ENCODE measurements at regions not wholly inside any gene's neighbourhood (a gene's known extent, or its start where the extent isn't known, plus 50 kb on each side); places are given as distances from the start of the nearest gene placed in this dataset.

DNA sequence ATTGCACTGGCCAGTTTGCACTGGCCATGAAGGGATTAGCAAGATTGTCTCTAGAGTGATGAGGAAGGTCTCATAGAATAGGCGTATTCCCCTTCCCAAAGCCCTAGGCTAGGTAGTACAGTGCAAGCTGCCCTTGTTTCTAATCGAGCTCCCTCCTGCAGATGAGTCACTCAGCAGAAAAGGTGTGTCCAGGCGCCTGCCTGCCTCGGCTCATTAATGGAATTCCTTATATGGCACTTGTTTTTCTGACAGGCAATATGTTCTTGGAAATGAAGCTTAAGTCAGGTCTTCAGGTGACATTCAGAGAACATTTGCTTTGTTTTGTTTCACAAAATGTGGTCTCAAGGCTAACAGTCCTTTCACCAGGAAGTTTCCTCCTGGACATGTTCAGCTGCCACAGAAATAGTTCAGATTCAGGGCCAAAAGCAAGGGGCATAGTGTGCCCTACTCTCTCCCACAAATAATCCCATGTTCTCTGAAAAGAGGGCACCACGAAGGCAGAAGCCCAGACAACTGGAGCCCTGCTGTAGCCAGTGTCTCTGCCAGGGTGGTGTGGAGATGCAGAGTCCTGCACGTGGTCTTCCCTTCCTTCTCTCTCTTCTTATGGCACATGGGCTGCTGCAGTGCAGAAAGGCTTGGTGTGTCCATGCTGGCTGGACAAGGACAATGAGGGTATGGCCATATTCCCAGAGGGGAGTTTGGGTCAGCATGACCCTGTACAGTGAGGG, 281.1 kb upstream of the MAP3K1 start:
- no peaks in the 10 kb centered on the region for H3K36me3 ChIP-seq
- ATAC-seq = peak in 3 of 4 donors; percentile 69 to 92 (median 85)
- peak overlapping the region in 2 of 4 donors; percentile 41 to 48 for H3K27ac ChIP-seq
- 75 to 79% methylated on average over 6 of the region's 6 CpGs for WGBS, 2 donors
- TF ChIP-seq, protein P1, sequence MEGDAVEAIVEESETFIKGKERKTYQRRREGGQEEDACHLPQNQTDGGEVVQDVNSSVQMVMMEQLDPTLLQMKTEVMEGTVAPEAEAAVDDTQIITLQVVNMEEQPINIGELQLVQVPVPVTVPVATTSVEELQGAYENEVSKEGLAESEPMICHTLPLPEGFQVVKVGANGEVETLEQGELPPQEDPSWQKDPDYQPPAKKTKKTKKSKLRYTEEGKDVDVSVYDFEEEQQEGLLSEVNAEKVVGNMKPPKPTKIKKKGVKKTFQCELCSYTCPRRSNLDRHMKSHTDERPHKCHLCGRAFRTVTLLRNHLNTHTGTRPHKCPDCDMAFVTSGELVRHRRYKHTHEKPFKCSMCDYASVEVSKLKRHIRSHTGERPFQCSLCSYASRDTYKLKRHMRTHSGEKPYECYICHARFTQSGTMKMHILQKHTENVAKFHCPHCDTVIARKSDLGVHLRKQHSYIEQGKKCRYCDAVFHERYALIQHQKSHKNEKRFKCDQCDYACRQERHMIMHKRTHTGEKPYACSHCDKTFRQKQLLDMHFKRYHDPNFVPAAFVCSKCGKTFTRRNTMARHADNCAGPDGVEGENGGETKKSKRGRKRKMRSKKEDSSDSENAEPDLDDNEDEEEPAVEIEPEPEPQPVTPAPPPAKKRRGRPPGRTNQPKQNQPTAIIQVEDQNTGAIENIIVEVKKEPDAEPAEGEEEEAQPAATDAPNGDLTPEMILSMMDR (IDR thresholded peaks at IDR 0.05) = no peak
- no peak for FAIRE-seq
- H3K4me1 ChIP-seq = peaks cover 0 to 6% (median 0%) of the 10 kb centered on the region in 3 donors
- H3K27me3 ChIP-seq = no peaks in the 10 kb centered on the region
- peak in 2 of 6 donors; percentile 27 to 33 for DNase-seq
- H3K9me3 ChIP-seq = no peaks in the 10 kb centered on the region
- H3K4me3 ChIP-seq = no peak overlapping the region
- intact Hi-C loops (cut with DNase I) = no loop called here

DNA sequence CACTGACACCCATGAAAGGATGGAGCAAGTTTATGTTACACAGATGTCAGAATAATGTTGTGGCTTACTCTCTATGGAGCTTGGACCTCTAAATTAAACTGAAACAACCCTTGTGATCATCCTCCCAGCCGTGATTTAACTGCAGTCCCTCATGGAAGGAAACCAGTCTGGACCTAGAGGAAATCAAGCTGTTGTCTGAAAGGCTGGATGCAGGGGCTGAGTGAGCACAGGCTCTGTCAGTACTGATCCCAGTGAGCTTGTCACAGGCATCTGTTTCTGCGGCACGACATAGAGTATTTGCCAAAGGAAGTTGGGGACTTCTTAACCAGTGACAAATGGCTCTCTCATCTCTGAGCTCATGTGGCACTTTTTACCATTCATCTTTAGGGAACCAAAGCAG, 282.9 kb upstream of the MAP3K1 start:
- FAIRE-seq (no peak), ATAC-seq (no peak), DNase-seq (no peak)
- H3K4me1 ChIP-seq = peaks cover 0 to 6% (median 0%) of the 10 kb centered on the region in 3 donors
- H3K9me3 ChIP-seq = no peaks in the 10 kb centered on the region
- no peaks in the 10 kb centered on the region for H3K36me3 ChIP-seq
- no peak overlapping the region for H3K4me3 ChIP-seq
- intact Hi-C loops (cut with DNase I) = no loop called here
- TF ChIP-seq, protein P1 (IDR thresholded peaks at IDR 0.05) = no peak
- WGBS, 2 donors = 45 to 70% methylated on average over 3 of the region's 3 CpGs
- no peak overlapping the region for H3K27ac ChIP-seq
- H3K27me3 ChIP-seq = no peaks in the 10 kb centered on the region

DNA sequence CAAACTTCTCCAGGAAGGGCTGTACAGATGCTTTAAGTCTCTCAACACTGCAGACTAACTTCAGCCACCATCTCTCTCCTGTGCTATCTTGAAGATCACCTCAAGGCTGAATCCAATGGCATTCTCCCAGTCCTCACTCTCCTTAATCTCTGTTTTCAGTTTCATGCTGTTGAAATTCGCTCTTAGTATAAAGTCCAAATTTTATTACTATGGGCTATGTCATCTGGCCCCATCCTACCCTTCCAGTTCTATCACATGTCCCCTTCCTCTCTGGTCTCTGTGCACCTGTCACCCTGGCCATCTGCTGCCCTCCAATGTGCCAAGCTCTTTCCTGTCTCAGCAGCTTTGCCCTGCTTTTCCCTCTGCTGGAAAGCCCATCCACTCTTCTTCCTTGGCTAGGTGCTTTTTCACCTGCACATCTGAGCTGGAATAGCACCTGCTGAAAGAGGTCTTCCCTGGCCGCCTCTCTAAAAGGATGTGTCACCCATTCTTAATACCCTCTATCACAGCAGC, 284.7 kb upstream of the MAP3K1 start:
- 85 to 94% methylated on average over 2 of the region's 2 CpGs for WGBS, 2 donors
- H3K4me3 ChIP-seq = no peak overlapping the region
- ATAC-seq = no peak

DNA sequence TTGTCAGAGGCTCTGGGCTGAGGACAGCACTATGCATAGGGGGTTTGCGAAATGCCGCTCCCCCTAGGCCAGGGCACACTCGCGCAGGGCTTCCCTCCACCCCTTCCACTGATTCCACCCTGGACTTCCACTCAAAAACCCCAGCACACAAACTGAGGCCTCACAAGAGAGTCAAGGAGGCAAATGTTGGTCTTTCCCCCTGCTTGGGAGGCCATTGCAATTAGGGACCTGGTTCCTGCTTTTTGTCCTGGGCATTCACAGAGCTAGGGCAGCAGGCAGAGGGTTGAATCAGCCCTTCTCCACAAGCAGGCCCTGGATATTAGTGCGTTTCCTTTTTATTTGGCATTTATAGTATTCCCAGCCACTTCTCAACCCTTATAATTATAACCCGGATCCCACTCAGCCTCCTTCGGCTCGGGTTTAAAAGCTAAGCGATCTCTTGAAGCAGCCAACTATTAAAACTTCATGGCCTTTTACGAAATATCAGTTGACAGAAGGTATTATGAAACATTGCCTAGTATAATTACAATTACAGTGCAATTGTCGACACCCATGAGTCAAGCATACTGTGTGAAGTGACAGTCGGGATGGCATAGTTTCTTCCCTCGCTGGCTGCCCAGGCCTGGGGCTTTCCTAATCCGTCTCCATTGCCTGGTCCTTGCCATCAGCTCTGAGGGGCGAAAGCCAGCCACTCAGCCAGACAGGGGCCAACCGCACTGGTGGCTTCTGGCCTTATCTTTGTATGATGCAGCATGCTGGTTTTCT, 285.5 kb upstream of the MAP3K1 start:
- no peak for ATAC-seq

More for the DNA sequence above, 284.7 kb upstream of the MAP3K1 start:
- no peak for DNase-seq
- H3K36me3 ChIP-seq = no peaks in the 10 kb centered on the region
- TF ChIP-seq, protein P1 (IDR thresholded peaks at IDR 0.05) = no peak
- no peaks in the 10 kb centered on the region for H3K9me3 ChIP-seq
- peaks cover 0 to 6% (median 0%) of the 10 kb centered on the region in 3 donors for H3K4me1 ChIP-seq
- H3K27ac ChIP-seq = no peak overlapping the region
- no peak for FAIRE-seq
- intact Hi-C loops (cut with DNase I) = no loop called here
- H3K27me3 ChIP-seq = no peaks in the 10 kb centered on the region

More for the DNA sequence above, 285.5 kb upstream of the MAP3K1 start:
- Histone ChIP-seq H3K4me3 (no peak overlapping the region), H3K36me3 (no peaks in the 10 kb centered on the region), H3K27me3 (no peaks in the 10 kb centered on the region), H3K4me1 (peaks cover 0 to 6% (median 0%) of the 10 kb centered on the region in 3 donors), H3K27ac (no peak overlapping the region), H3K9me3 (no peaks in the 10 kb centered on the region)
- DNase-seq = no peak
- intact Hi-C loops (cut with DNase I) = no loop called here
- no peak for FAIRE-seq
- WGBS, 2 donors = 89 to 92% methylated on average over 16 of the region's 16 CpGs
- TF ChIP-seq, protein P1 (IDR thresholded peaks at IDR 0.05) = no peak
